Neural cell (in vitro differentiated cells): ENCODE measurements at regions not wholly inside any gene's neighbourhood (a gene's known extent, or its start where the extent isn't known, plus 50 kb on each side); places are given as distances from the start of the nearest gene placed in this dataset.

Source experiments
- EP300 ChIP-seq: fragments of 450-650 bp; conservative IDR thresholded peaks from 2 replicates; pipeline ENCODE4 v1.6.1; 2014; ENCODE audit warnings: antibody characterized with exemption, mild to moderate bottlenecking, moderate library complexity; ENCODE audit not compliant: poor library complexity, severe bottlenecking
- EZH2 ChIP-seq: fragments of 200-600, 300-800 bp; shearing (Covaris generic), sonication (generic); IDR thresholded peaks from 2 replicates; pipeline ENCODE4 v1.6.1; 2014; ENCODE audit warnings: antibody characterized with exemption, low read length, borderline replicate concordance, mild to moderate bottlenecking; ENCODE audit not compliant: insufficient read depth, poor library complexity, severe bottlenecking
- TF ChIP-seq, protein P1 (sequence below): fragments of 450-650 bp; IDR thresholded peaks from 2 replicates; pipeline ENCODE4 v1.5.1; 2014; ENCODE audit warnings: antibody characterized with exemption, mild to moderate bottlenecking, moderate library complexity; ENCODE audit not compliant: poor library complexity, severe bottlenecking

DNA sequence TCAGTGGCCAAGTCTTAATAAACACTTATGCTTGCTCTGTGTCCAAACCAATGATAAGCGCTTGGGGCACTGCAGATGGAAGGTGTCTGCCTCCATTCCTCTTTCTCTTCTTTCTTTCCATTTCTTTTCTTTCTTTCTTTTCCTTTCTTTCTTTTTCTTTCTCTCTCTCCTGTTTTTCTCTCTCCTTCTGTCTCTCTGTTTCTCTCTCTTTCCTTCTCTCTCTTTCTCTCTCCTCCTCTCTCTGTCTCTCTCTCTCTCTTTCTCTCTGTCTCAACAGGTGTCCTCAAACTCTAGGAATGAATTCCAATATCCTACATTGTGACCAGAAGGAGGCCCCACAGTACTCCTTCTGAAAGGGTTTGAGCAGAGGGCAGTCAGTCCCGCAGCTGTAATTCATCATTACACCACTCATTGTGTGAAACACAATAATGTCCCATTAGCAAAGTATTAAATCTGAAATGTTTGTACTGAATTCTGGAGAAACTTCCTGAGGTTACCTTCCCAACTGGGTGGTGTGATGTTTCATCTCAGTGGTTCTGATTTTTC lies 66.5 kb upstream of the PAGE1 start:
- TF ChIP-seq, protein P1, sequence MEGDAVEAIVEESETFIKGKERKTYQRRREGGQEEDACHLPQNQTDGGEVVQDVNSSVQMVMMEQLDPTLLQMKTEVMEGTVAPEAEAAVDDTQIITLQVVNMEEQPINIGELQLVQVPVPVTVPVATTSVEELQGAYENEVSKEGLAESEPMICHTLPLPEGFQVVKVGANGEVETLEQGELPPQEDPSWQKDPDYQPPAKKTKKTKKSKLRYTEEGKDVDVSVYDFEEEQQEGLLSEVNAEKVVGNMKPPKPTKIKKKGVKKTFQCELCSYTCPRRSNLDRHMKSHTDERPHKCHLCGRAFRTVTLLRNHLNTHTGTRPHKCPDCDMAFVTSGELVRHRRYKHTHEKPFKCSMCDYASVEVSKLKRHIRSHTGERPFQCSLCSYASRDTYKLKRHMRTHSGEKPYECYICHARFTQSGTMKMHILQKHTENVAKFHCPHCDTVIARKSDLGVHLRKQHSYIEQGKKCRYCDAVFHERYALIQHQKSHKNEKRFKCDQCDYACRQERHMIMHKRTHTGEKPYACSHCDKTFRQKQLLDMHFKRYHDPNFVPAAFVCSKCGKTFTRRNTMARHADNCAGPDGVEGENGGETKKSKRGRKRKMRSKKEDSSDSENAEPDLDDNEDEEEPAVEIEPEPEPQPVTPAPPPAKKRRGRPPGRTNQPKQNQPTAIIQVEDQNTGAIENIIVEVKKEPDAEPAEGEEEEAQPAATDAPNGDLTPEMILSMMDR: no peak
- TF ChIP-seq EZH2 (no peak), EP300 (no peak)
